Sigmoid colon (tissue), 4 donors: ENCODE measurements at regions not wholly inside any gene's neighbourhood (a gene's known extent, or its start where the extent isn't known, plus 50 kb on each side); places are given as distances from the start of the nearest gene placed in this dataset.

ENCODE experiments used
- CTCF ChIP-seq, 4 experiments: fragments of 450-650 bp in 3 of 4; fragments of 200-600 bp in 1 of 4; IDR thresholded peaks; one replicate each; pipeline ENCODE4 v1.5.1; 2016 to 2019; ENCODE audit warnings: antibody characterized with exemption in 4 of 4, mild to moderate bottlenecking in 3 of 4, moderate library complexity in 2 of 4
- EP300 ChIP-seq, 4 donors: sonication (generic); formaldehyde crosslinking; IDR thresholded peaks; one replicate each; pipeline ENCODE4 v1.6.1; 2017; ENCODE audit warnings: antibody characterized with exemption in 4 of 4
- POLR2A ChIP-seq, 2 donors: fragments of 450-650 bp; IDR thresholded peaks; one replicate each; pipeline ENCODE4 v1.6.1; 2016; ENCODE audit warnings: antibody characterized with exemption in 2 of 2, mild to moderate bottlenecking in 2 of 2, moderate library complexity in 2 of 2
- POLR2AphosphoS5 ChIP-seq, 4 donors: sonication (generic); formaldehyde crosslinking; IDR thresholded peaks; one replicate each; pipeline ENCODE4 v1.6.1; 2017; ENCODE audit warnings: antibody characterized with exemption in 4 of 4

- TF ChIP-seq CTCF (IDR thresholded peaks at IDR 0.05) (no peak), EP300 (IDR thresholded peaks at IDR 0.05) (no peak), POLR2A (IDR thresholded peaks at IDR 0.05) (no peak), POLR2AphosphoS5 (IDR thresholded peaks at IDR 0.05) (no peak)
Observed at GRCh38 chr12:98295681-98296080, 219.7 kb upstream of the TMPO start.
